OCI-LY1 (cell line): ENCODE measurements at regions not wholly inside any gene's neighbourhood (a gene's known extent, or its start where the extent isn't known, plus 50 kb on each side); places are given as distances from the start of the nearest gene placed in this dataset.

Experiments used
- H2AFZ ChIP-seq: fragments of 200-600 bp; sonication (generic), shearing (Covaris generic); 2 replicates; pipeline ENCODE4 v1.6.0; 2014; ENCODE audit warnings: antibody characterized with exemption, mild to moderate bottlenecking, low read length
- H3F3A ChIP-seq: fragments of 200-600 bp; sonication (generic), shearing (Covaris generic); 2 replicates; pipeline ENCODE4 v1.6.0; 2014; ENCODE audit warnings: mild to moderate bottlenecking, antibody characterized with exemption, low read length, moderate library complexity; ENCODE audit not compliant: insufficient read depth
- H3K27ac ChIP-seq: fragments of 200-600 bp; sonication (generic); 2 replicates; pipeline ENCODE4 v1.5.1; 2014; ENCODE audit warnings: low read length, mixed run types, mild to moderate bottlenecking, low read depth; ENCODE audit not compliant: poor library complexity, severe bottlenecking
- H3K27me3 ChIP-seq: fragments of 200-600 bp; sonication (generic); 2 replicates; pipeline ENCODE4 v1.6.0; 2014; ENCODE audit warnings: antibody characterized with exemption, mild to moderate bottlenecking, low read length, moderate library complexity; ENCODE audit not compliant: insufficient read depth
- H3K36me3 ChIP-seq: fragments of 200-600 bp; sonication (generic); 2 replicates; pipeline ENCODE4 v1.6.1; 2014; ENCODE audit warnings: mild to moderate bottlenecking, antibody characterized with exemption, low read length, moderate library complexity, mixed read lengths; ENCODE audit not compliant: insufficient read depth
- H3K4me1 ChIP-seq: fragments of 200-600 bp; sonication (generic); 2 replicates; pipeline ENCODE4 v1.5.1; 2014; ENCODE audit warnings: mild to moderate bottlenecking, low read length, moderate library complexity; ENCODE audit not compliant: insufficient read depth, severe bottlenecking
- H3K4me2 ChIP-seq: fragments of 200-600 bp; sonication (generic), shearing (Covaris generic); 2 replicates; pipeline ENCODE4 v1.6.1; 2014; ENCODE audit warnings: low read length
- H3K4me3 ChIP-seq: fragments of 200-600 bp; sonication (generic); 2 replicates; pipeline ENCODE4 v1.5.1; 2014; ENCODE audit warnings: low read length, low read depth, mild to moderate bottlenecking, mixed read lengths; ENCODE audit not compliant: poor library complexity, severe bottlenecking
- H3K79me2 ChIP-seq: fragments of 200-600 bp; shearing (Covaris generic); 2 replicates; pipeline ENCODE4 v1.6.1; 2016; ENCODE audit warnings: mixed run types, low read length, mixed read lengths; ENCODE audit not compliant: insufficient read depth
- H3K9ac ChIP-seq: fragments of 200-600 bp; sonication (generic), shearing (Covaris generic); 2 replicates; pipeline ENCODE4 v1.6.1; 2014; ENCODE audit warnings: mild to moderate bottlenecking, low read length, mixed read lengths
- H3K9me2 ChIP-seq: fragments of 200-600 bp; sonication (generic), shearing (Covaris generic); 2 replicates; pipeline ENCODE4 v1.6.1; 2014; ENCODE audit warnings: low read depth, mild to moderate bottlenecking, low read length, mixed read lengths
- H3K9me3 ChIP-seq: fragments of 200-600 bp; shearing (Covaris generic); 2 replicates; pipeline ENCODE4 v1.6.1; 2014; ENCODE audit warnings: low read length, mixed read lengths
- H4K20me1 ChIP-seq: fragments of 200-600 bp; sonication (generic), shearing (Covaris generic); 2 replicates; pipeline ENCODE4 v1.6.0; 2016; ENCODE audit warnings: mild to moderate bottlenecking, low read length; ENCODE audit not compliant: insufficient read depth
- EZH2 ChIP-seq: fragments of 200-600 bp; sonication (generic), shearing (Covaris generic); IDR thresholded peaks from 2 replicates; pipeline ENCODE4 v1.8.0; 2017; ENCODE audit warnings: borderline replicate concordance, mixed run types, mild to moderate bottlenecking, antibody characterized with exemption, low read length, moderate library complexity, mixed read lengths
- TF ChIP-seq, protein P1 (sequence below): fragments of 200-600 bp; sonication (generic), shearing (Covaris generic); IDR thresholded peaks from 2 replicates; pipeline ENCODE4 v1.5.1; 2017; ENCODE audit warnings: mild to moderate bottlenecking, antibody characterized with exemption, low read length, moderate library complexity, mixed read lengths

DNA sequence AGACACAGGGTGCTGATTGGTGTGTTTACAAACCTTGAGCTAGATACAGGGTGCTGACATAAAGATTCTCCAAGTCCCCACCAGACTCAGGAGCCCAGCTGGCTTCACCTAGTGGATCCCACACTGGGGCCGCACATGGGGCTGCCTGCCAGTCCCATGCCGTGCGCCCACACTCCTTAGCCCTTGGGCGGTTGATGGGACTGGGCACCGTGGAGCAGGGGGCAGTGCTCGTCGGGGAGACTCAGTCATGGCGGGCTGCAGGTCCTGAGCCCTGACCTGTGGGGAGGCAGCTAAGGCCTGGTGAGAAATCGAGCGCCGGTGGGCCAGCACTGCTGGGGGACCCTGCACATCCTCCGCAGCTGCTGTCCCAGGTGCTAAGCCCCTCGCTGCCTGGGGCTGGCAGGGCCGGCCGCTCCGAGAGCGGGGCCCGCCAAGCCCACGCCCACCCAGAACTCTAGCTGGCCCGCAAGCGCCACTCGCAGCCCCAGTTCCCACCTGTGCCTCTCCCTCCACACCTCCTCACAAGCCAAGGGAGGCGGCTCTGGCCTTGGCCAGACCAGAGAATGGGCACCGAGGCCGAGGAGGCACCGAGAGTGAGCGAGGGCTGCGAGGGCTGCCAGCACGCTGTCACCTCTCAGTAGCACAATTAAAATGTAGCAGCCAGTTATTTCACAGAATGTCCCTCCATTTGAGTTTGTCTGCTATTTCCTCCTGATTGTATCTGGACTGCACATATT, 76.1 kb upstream of the PNPLA4 start:
- Histone ChIP-seq H3K4me3 (no peak overlapping the region), H3K27me3 (no peaks in the 10 kb centered on the region), H3K27ac (no peak overlapping the region), H3K36me3 (no peaks in the 10 kb centered on the region), H3K4me2 (no peak overlapping the region), H3K9me2 (no peaks in the 10 kb centered on the region), H2AFZ (no peak overlapping the region), H3K9ac (no peak overlapping the region), H3F3A (no peaks in the 10 kb centered on the region), H4K20me1 (no peaks in the 10 kb centered on the region), H3K9me3 (no peaks in the 10 kb centered on the region), H3K4me1 (no peaks in the 10 kb centered on the region), H3K79me2 (no peaks in the 10 kb centered on the region)
- TF ChIP-seq, protein P1, sequence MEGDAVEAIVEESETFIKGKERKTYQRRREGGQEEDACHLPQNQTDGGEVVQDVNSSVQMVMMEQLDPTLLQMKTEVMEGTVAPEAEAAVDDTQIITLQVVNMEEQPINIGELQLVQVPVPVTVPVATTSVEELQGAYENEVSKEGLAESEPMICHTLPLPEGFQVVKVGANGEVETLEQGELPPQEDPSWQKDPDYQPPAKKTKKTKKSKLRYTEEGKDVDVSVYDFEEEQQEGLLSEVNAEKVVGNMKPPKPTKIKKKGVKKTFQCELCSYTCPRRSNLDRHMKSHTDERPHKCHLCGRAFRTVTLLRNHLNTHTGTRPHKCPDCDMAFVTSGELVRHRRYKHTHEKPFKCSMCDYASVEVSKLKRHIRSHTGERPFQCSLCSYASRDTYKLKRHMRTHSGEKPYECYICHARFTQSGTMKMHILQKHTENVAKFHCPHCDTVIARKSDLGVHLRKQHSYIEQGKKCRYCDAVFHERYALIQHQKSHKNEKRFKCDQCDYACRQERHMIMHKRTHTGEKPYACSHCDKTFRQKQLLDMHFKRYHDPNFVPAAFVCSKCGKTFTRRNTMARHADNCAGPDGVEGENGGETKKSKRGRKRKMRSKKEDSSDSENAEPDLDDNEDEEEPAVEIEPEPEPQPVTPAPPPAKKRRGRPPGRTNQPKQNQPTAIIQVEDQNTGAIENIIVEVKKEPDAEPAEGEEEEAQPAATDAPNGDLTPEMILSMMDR = no peak
- no peak for TF ChIP-seq EZH2

DNA sequence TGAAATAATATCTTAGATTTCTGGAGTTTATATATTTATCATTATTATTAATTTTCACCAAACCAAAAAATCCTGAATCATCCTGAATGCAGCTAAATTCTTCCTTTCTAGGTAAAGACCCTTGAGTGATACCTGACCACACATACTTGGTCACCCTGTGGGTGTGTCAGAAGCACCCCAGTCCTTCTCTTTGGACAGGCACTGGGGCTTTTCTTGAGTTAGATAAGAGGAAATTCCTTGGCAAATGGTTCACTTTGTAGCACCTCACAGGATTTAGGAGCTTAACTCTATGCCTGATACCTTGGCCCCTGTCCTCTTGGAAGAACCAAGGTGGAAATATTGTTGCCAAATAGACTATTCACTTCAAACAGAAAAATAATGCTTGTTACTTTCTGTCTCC, 69.6 kb upstream of the PNPLA4 start:
- H3K9me3 ChIP-seq = no peaks in the 10 kb centered on the region
- H3F3A ChIP-seq = no peaks in the 10 kb centered on the region
- H3K27me3 ChIP-seq = no peaks in the 10 kb centered on the region
- H3K4me2 ChIP-seq = no peak overlapping the region
- H3K4me3 ChIP-seq = no peak overlapping the region
- H3K79me2 ChIP-seq = no peaks in the 10 kb centered on the region
- no peak for TF ChIP-seq EZH2
- TF ChIP-seq, protein P1 = no peak
- H3K36me3 ChIP-seq = no peaks in the 10 kb centered on the region
- H3K4me1 ChIP-seq = no peaks in the 10 kb centered on the region
- H3K9ac ChIP-seq = no peak overlapping the region
- no peak overlapping the region for H2AFZ ChIP-seq
- no peaks in the 10 kb centered on the region for H3K9me2 ChIP-seq
- H3K27ac ChIP-seq = no peak overlapping the region
- H4K20me1 ChIP-seq = no peaks in the 10 kb centered on the region

DNA sequence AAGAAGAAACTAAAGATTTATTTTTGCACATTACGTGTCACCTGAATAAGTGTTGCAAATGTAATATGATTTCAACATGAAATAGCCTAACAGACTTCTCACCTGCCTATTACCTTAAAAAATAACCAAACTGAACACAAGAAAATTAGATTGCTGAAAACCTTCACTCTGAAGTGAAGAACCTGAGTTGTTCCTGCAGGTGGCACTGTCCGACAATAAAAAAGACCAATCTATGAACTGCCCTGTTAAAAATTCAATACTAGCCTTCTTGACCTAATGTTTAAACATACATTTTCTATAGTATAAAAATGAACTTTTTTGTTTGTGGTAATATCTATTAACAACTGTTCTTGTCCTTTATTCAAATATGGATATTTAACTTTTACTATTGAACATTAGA, 69.2 kb upstream of the PNPLA4 start:
- no peak overlapping the region for H3K4me2 ChIP-seq
- H4K20me1 ChIP-seq = no peaks in the 10 kb centered on the region
- H3F3A ChIP-seq = no peaks in the 10 kb centered on the region

More for the DNA sequence above, 69.2 kb upstream of the PNPLA4 start:
- H3K27me3 ChIP-seq = no peaks in the 10 kb centered on the region
- no peaks in the 10 kb centered on the region for H3K9me2 ChIP-seq
- H3K4me1 ChIP-seq = no peaks in the 10 kb centered on the region
- no peak overlapping the region for H2AFZ ChIP-seq
- no peaks in the 10 kb centered on the region for H3K79me2 ChIP-seq
- TF ChIP-seq, protein P1 = peak; percentile 46
- no peak for TF ChIP-seq EZH2
- no peak overlapping the region for H3K4me3 ChIP-seq
- no peaks in the 10 kb centered on the region for H3K36me3 ChIP-seq
- H3K9me3 ChIP-seq = no peaks in the 10 kb centered on the region
- no peak overlapping the region for H3K27ac ChIP-seq
- no peak overlapping the region for H3K9ac ChIP-seq
